Choroid plexus epithelial cell (primary cell): ENCODE measurements at regions not wholly inside any gene's neighbourhood (a gene's known extent, or its start where the extent isn't known, plus 50 kb on each side); places are given as distances from the start of the nearest gene placed in this dataset.
"Not testable (repeated sequence)": the region's sequence is repeated elsewhere in the genome, so short reads cannot be mapped to it uniquely, and the experiment has no call there.

ENCODE experiments used
- DNase-seq: peaks from one replicate; pipeline ENCODE4 v3.0.0-alpha.2; 2010; ENCODE audit warnings: low read depth
- H3K4me3 ChIP-seq: 2 replicates; pipeline ENCODE4 v1.5.1; 2011; ENCODE audit warnings: low read depth, mild to moderate bottlenecking, control low read depth, low read length, moderate library complexity
- CTCF ChIP-seq: conservative IDR thresholded peaks from 2 replicates; pipeline ENCODE4 v1.5.1; 2011; ENCODE audit warnings: low read depth, mild to moderate bottlenecking, control low read depth, inconsistent platforms, low read length, moderate library complexity

GRCh38 chr7:92949748-92950147 is 113.4 kb upstream of the CDK6 start:
- H3K4me3 ChIP-seq = no peak overlapping the region
- DNase-seq = no peak
- TF ChIP-seq CTCF = no peak

- TF ChIP-seq CTCF = no peak
- DNase-seq = no peak
- no peak overlapping the region for H3K4me3 ChIP-seq
Observed at GRCh38 chr7:92945840-92946239, 109.5 kb upstream of the CDK6 start.

- H3K4me3 ChIP-seq = no peak overlapping the region
- no peak for TF ChIP-seq CTCF
- no peak for DNase-seq
Observed at GRCh38 chr7:92944633-92945032, 108.3 kb upstream of the CDK6 start.

- not testable (repeated sequence) for DNase-seq, H3K4me3 ChIP-seq
Observed at GRCh38 chr7:92942706-92943105, 106.3 kb upstream of the CDK6 start.

GRCh38 chr7:92939666-92940360 is 103.4 kb upstream of the CDK6 start:
- no peak overlapping the region for H3K4me3 ChIP-seq
- TF ChIP-seq CTCF = no peak
- no peak for DNase-seq

GRCh38 chr7:92934096-92934495 is 97.7 kb upstream of the CDK6 start:
- DNase-seq = no peak
- TF ChIP-seq CTCF = no peak
- no peak overlapping the region for H3K4me3 ChIP-seq

- no peak for DNase-seq
- H3K4me3 ChIP-seq = no peak overlapping the region
- TF ChIP-seq CTCF = no peak
Observed at GRCh38 chr7:92932450-92932849, 96.1 kb upstream of the CDK6 start.
